Activated CD8-positive, alpha-beta T cell treated with anti-CD3 and anti-CD28 coated beads for 36 hours (primary cell): ENCODE measurements at regions not wholly inside any gene's neighbourhood (a gene's known extent, or its start where the extent isn't known, plus 50 kb on each side); places are given as distances from the start of the nearest gene placed in this dataset.

Experiments used
- ATAC-seq: fragments of 200-7000 bp; cut with Tn5 transposase; one replicate; pipeline ENCODE4 v1.10.0; 2021; ENCODE audit warnings: mild to moderate bottlenecking, moderate library complexity
- CTCF ChIA-PET: fragments of 350-600 bp; sonication (Branson Sonifier 250); formaldehyde crosslinking; loops from one replicate; lab custom pipeline; 2021; ENCODE audit warnings: antibody characterized with exemption; lab: Charles Lee
- POLR2A ChIA-PET: fragments of 350-600 bp; sonication (Branson Sonifier 250); formaldehyde crosslinking; loops from one replicate; lab custom pipeline; 2021; ENCODE audit warnings: antibody characterized with exemption; lab: Charles Lee
- DNase-seq: peaks from one replicate; pipeline ENCODE4 v3.0.0-alpha.2; 2020
- H3K27ac Mint-ChIP-seq: one replicate; pipeline ENCODE4 v1.8.0; 2021; ENCODE audit warnings: mild to moderate bottlenecking, mixed read lengths
- H3K27me3 Mint-ChIP-seq: one replicate; pipeline ENCODE4 v1.8.0; 2021; ENCODE audit warnings: mixed read lengths
- H3K36me3 Mint-ChIP-seq: one replicate; pipeline ENCODE4 v1.8.0; 2021; ENCODE audit warnings: low read depth, mixed read lengths
- H3K4me1 Mint-ChIP-seq: one replicate; pipeline ENCODE4 v1.8.0; 2021; ENCODE audit warnings: low read depth, mixed read lengths
- H3K4me3 Mint-ChIP-seq: one replicate; pipeline ENCODE4 v1.8.0; 2021; ENCODE audit warnings: mild to moderate bottlenecking, moderate library complexity, mixed read lengths
- H3K9me3 Mint-ChIP-seq: one replicate; pipeline ENCODE4 v1.8.0; 2021; ENCODE audit warnings: mixed read lengths
- intact Hi-C: fragments of 100-400 bp; cut with micrococcal nuclease; formaldehyde crosslinking; loops from one replicate; pipeline ENCODE4 v1.10.0; 2022
- TF ChIP-seq, protein P1 (sequence below): fragments of 200-600 bp; IDR thresholded peaks from one replicate; pipeline ENCODE4 v1.8.0; 2022; ENCODE audit warnings: antibody characterized with exemption, mild to moderate bottlenecking

DNA sequence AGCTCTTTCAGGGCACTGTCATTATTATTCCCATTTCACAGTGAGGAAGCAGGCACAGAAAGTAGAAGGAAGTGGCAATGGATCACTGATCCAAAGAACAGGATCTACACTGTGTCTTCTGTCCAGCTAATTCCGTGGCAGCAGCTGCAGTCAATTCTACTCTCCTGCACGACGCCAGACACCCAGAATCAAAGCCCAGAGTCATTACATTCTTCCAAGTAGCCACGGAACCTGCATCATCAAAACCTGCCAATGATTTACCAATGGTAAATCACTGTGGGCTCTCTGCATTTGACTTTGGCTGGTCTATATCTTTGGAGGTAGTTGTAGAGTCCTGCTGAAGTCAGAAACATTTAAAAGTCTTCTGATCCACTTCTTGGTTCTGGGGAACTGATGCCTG lies 767.7 kb downstream of the LIG4 start:
- H3K4me3 Mint-ChIP-seq: no peak overlapping the region
- H3K9me3 Mint-ChIP-seq: peaks cover 7% of the 10 kb centered on the region
- H3K4me1 Mint-ChIP-seq: no peaks in the 10 kb centered on the region
- no peaks in the 10 kb centered on the region for H3K36me3 Mint-ChIP-seq
- H3K27me3 Mint-ChIP-seq: no peaks in the 10 kb centered on the region
- DNase-seq: no peak
- ChIA-PET CTCF (no interaction called here), POLR2A (no interaction called here)
- no peak for ATAC-seq
- intact Hi-C loops: no loop called here
- TF ChIP-seq, protein P1, sequence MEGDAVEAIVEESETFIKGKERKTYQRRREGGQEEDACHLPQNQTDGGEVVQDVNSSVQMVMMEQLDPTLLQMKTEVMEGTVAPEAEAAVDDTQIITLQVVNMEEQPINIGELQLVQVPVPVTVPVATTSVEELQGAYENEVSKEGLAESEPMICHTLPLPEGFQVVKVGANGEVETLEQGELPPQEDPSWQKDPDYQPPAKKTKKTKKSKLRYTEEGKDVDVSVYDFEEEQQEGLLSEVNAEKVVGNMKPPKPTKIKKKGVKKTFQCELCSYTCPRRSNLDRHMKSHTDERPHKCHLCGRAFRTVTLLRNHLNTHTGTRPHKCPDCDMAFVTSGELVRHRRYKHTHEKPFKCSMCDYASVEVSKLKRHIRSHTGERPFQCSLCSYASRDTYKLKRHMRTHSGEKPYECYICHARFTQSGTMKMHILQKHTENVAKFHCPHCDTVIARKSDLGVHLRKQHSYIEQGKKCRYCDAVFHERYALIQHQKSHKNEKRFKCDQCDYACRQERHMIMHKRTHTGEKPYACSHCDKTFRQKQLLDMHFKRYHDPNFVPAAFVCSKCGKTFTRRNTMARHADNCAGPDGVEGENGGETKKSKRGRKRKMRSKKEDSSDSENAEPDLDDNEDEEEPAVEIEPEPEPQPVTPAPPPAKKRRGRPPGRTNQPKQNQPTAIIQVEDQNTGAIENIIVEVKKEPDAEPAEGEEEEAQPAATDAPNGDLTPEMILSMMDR: no peak
- H3K27ac Mint-ChIP-seq: no peak overlapping the region

DNA sequence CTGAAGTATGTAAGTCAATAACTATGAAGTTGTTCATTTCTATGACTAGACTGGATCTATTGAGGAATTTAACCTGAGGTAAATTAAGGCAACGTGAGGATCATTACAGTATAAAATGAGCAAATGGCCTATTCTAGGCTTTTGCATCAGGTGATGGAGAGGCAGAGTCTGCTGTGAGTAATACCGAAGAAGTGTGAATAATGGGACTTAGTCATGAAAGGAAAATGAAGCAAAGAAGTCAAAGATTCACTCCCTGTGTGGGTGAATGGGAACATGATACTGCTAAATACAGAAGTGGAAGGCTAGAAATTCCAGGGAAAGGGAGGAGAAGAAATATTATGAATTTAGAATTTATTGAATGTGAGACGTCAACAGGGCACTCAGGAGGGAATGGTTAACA lies 774.1 kb downstream of the LIG4 start:
- H3K27ac Mint-ChIP-seq: no peak overlapping the region
- no peaks in the 10 kb centered on the region for H3K4me1 Mint-ChIP-seq
- no peaks in the 10 kb centered on the region for H3K36me3 Mint-ChIP-seq
- no peak for ATAC-seq
- ChIA-PET POLR2A (no interaction called here), CTCF (no interaction called here)
- H3K9me3 Mint-ChIP-seq: peaks cover 1% of the 10 kb centered on the region
- DNase-seq: no peak
- intact Hi-C loops: no loop called here
- TF ChIP-seq, protein P1: no peak
- no peaks in the 10 kb centered on the region for H3K27me3 Mint-ChIP-seq
- H3K4me3 Mint-ChIP-seq: no peak overlapping the region

GRCh38 chr13:107438251-107438650 lies 777.1 kb downstream of the LIG4 start:
- POLR2A ChIA-PET: no interaction called here
- CTCF ChIA-PET: no interaction called here
- H3K36me3 Mint-ChIP-seq: no peaks in the 10 kb centered on the region
- H3K27ac Mint-ChIP-seq: no peak overlapping the region
- peaks cover 1% of the 10 kb centered on the region for H3K9me3 Mint-ChIP-seq
- ATAC-seq: no peak
- TF ChIP-seq, protein P1: no peak
- intact Hi-C loops: no loop called here
- H3K4me1 Mint-ChIP-seq: no peaks in the 10 kb centered on the region
- DNase-seq: no peak
- H3K4me3 Mint-ChIP-seq: no peak overlapping the region
- H3K27me3 Mint-ChIP-seq: no peaks in the 10 kb centered on the region

GRCh38 chr13:107434347-107434746 lies 781.0 kb downstream of the LIG4 start:
- POLR2A ChIA-PET: no interaction called here
- no peak overlapping the region for H3K4me3 Mint-ChIP-seq
- no peak for DNase-seq
- H3K9me3 Mint-ChIP-seq: peaks cover 4% of the 10 kb centered on the region
- ATAC-seq: no peak
- intact Hi-C loops: no loop called here
- no peaks in the 10 kb centered on the region for H3K27me3 Mint-ChIP-seq
- TF ChIP-seq, protein P1: no peak
- H3K4me1 Mint-ChIP-seq: no peaks in the 10 kb centered on the region
- no peak overlapping the region for H3K27ac Mint-ChIP-seq
- H3K36me3 Mint-ChIP-seq: no peaks in the 10 kb centered on the region
- CTCF ChIA-PET: no interaction called here

- Mint-ChIP-seq H3K27me3 (no peaks in the 10 kb centered on the region), H3K9me3 (peaks cover 13% of the 10 kb centered on the region), H3K27ac (no peak overlapping the region), H3K4me3 (no peak overlapping the region), H3K4me1 (no peaks in the 10 kb centered on the region), H3K36me3 (no peaks in the 10 kb centered on the region)
- intact Hi-C loops: no loop called here
- TF ChIP-seq, protein P1: no peak
- ATAC-seq: no peak
- POLR2A ChIA-PET: no interaction called here
- no peak for DNase-seq
- CTCF ChIA-PET: no interaction called here
These were observed 787.8 kb downstream of the LIG4 start for GRCh38 chr13:107427536-107427935.
